T47D (cell line): ENCODE measurements at regions not wholly inside any gene's neighbourhood (a gene's known extent, or its start where the extent isn't known, plus 50 kb on each side); places are given as distances from the start of the nearest gene placed in this dataset.
"Not testable (repeated sequence)": the region's sequence is repeated elsewhere in the genome, so short reads cannot be mapped to it uniquely, and the experiment has no call there.

Experiments used
- DNase-seq, 2 experiments: peaks; one replicate each; pipeline versions ENCODE4 v3.0.0 to v3.0.0-alpha.2; 2011 to 2012; ENCODE audit warnings: low read depth in 1 of 2, low spot score in 1 of 2
- JUND ChIP-seq: IDR thresholded peaks from 2 replicates; pipeline ENCODE4 v1.6.1; 2012; ENCODE audit warnings: low read depth
- in situ Hi-C: cut with HindIII; loops from 2 replicates; pipeline ENCODE4 v1.10.0; 2016; ENCODE audit warnings: low sequenced_read_pairs, low pct_unique_long_range_greater_than_20kb

DNA sequence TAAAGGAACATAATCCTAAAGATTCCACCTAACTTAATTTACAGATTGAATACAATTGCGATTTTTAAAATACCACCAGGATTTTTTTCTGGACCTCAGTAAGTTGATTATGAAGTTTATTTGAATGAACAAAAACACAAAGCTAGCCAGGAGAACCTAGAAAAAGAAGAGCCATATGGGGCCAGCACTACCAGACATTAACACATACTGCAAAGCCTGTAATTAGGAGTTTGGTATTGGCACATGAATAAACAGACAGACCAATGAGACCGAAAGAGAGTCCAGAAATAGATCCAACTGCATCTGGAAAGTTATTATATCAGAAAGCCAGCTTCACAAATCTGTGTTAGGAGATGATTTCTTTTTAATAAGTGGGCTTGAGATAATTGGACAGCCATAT, 105.5 kb upstream of the CHST15 start:
- no peak for DNase-seq
- TF ChIP-seq JUND = no peak
- in situ Hi-C loops = no loop called here

DNA sequence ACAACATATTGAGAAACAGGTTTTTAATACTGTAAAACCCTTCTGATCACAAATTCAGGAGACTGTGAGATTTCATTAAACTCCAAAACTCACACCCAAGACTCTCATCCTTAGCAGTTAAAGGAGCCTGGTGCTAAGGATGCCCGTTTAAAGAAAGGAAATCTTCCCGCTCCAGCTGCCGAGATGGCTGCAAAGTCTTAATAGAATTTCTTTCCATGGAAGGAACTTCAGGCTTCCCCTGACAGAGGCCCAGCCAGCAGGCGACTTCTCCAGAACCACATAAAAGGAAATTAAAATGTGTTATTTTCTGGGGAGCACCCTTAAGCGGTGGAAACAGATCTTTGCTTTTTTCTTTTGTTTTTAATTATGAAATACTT, 104.7 kb upstream of the CHST15 start:
- TF ChIP-seq JUND = no peak
- in situ Hi-C loops = no loop called here
- DNase-seq = no peak

DNA sequence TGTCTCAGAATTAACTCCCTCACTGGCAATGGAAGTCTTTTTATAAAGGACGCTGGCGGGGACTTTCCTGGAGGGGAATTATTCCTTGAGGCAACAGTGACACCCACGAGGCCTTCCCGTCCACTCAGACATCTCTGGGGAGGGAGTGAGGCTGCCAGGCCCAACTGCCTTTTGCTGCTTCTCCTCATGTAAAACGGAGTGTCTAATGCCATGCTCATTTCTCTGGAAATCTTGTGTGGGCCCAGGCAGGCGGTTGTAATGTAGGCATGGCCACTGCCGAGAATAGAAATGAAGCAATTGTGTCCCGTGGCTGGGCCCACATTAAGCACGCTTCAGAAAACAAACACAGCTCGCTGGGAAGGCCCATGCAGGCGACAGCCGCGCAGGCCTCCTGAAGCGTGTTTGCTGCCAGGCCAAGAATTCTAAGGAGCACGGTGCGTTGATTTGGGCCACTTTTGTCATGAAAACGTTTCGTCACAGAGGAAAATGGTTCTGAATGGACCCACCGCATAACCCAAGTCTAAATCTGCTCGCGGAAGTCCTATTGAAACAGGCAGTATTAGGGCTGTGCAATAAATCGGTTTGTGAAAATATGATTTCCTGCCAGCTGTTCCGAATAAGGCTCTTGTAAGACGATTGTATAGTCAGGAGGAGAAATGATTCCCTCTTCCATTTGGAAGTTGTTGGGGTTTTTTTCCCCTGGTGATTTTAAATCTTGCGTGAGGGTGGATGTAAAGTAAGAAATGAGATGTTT, 104.2 kb upstream of the CHST15 start:
- no peak for DNase-seq
- TF ChIP-seq JUND = no peak
- in situ Hi-C loops = no loop called here

DNA sequence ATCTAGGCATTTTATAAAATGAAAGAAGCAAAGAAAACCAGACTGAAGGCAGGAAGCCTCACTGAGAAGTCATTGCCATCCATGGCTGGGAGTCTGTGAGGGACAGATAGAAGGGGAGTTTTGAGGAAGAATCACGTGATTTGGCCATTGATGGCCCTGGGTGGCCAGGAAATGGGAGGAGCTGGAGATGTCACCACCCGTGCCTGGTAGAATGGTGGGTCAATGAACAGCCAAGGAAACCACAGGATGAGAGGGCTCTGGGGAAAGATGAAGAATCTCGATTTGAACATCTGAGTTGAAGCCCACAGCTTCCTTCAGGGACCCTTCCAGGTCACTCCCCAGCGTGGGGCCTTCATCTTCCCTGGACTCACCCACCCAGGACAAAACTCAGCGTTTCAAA, 103.3 kb upstream of the CHST15 start:
- in situ Hi-C loops = no loop called here
- DNase-seq = no peak
- no peak for TF ChIP-seq JUND

DNA sequence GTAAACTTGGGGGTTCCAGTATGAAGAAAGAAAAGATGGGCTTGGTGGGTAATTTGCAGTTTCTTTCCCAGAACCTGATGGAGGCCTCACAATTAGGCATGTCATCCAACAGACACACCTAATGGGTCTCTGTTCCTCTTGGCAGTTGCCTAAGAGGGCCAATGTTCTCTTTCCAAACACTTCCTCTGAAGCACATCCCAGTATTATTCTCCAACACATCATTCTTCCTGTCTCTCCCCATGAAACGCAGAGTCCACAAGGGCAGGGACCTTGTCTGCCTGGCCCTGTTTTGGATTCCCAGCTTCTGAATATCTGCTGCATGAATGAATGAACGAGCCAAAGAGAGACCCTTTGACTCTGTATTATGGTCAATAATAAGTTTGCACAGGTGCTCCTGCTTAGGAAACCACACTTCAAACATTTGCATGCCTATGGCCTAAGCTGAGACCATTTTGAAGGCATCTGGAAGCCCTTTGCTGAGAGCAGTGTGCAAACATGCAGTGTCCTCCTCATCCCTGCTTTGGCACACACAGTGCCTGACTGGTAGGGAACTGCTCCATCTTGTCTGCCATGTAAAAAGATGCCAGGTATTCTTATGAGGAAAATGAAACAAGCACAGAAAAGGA, 100.9 kb upstream of the CHST15 start:
- no peak for TF ChIP-seq JUND
- in situ Hi-C loops = no loop called here
- DNase-seq = no peak

DNA sequence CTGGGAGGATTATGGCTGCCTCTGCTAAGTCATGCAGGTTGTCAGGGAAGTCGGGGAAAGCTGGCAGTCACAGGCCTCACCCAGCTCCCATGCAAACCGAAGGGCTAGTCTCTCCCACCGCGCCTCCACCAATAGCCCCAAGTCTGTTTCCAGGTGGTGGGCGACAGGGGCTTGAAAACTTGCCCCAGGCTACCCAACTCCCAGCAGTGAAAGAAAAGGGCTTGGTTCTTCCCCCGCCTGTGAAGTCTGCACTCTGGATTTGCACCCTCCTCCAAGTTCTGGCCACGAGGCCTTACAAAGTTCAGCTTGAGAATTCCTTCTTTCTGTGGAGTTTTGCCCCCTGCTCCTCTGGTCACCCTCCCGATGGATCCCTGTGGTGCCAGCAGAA, 99.9 kb upstream of the CHST15 start:
- TF ChIP-seq JUND = no peak
- no peak for DNase-seq
- in situ Hi-C loops = no loop called here

DNA sequence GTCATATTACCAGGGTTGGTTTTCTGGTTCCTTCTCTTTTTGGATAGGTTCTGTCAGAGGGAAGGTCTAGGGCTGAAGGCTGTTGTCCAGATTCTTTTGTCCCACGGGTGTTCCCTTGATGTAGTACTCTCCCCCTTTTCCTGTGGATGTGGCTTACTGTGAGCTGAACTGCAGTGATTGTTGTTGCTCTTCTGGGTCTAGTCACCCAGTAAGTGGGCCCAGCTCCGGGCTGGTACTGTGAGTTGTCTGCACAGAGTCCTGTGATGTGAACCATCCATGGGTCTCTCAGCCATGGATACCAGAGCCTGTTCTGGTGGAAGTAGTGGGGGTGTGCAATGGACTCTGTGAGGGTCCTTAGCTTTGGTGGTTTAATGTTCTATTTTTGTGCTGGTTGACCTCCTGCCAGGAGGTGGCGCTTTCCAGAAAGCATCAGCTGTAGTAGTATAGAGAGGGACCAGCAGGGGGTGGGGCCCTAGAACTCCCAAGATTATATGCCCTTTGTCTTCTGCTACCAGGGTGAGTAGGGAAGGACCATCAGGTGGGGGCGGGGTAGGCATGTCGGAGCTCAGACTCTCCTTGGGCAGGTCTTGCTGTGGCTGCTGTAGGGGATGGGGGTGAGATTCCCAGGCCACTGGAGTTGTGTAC, 99.4 kb upstream of the CHST15 start:
- in situ Hi-C loops, DNase-seq: not testable (repeated sequence)

DNA sequence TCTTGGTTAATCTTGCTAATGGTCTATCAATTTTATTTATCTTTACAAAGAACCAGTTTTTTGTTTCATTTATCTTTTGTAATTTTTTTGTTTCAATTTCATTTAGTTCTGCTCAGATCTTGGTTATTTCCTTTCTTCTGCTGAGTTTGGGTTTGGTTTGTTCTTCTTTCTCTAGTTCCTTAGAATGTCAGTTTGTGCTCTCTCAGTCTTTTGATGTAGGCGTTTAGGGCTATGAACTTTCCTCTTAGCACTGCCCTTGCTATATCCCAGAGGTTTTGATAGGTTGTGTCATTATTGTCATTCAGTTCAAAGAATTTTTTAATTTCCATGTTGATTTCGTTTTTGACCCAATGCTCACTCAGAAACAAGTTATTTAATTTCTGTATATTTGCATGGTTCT, 97.1 kb upstream of the CHST15 start:
- DNase-seq, in situ Hi-C loops: not testable (repeated sequence)

DNA sequence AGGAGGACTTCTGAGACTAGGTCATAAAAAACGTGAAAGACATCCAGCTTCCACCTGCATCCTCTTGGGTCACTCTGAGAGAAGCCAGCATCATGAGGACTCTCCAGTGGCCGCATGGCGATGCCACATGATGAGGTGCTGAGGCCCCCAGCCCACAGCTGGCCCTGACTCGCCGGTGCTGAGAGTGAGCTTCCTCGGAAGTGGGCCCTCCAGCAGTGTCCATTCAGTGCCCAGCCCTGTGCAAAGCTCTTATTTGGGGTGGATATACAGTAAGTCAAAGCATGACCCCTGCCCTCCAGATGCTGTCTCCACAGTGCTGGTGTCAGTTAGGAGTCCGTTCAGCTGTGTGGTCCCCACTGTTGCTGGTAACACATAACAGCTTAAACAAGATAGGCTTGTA, 93.6 kb upstream of the CHST15 start:
- TF ChIP-seq JUND = no peak
- no peak for DNase-seq
- in situ Hi-C loops = no loop called here

DNA sequence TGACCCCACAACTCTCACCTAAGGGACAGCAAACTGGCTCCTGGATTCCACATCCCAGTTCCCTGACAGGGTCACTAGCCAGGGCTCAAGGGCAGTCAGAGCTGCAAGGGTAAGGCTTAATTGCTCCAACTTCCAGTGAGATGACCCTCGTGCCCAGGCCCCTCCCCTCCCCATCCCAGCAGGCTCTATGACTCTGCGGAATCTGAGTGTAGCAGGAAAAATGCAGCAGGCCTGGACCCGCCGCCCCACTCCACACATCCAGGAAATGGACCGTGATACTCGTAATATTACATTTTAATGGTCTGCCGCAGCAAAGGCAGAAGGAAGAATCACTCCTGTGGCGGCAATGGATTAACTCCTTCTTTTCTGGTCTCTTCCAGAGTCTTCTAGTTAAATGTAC, 91.7 kb upstream of the CHST15 start:
- no peak for TF ChIP-seq JUND
- in situ Hi-C loops = no loop called here

DNA sequence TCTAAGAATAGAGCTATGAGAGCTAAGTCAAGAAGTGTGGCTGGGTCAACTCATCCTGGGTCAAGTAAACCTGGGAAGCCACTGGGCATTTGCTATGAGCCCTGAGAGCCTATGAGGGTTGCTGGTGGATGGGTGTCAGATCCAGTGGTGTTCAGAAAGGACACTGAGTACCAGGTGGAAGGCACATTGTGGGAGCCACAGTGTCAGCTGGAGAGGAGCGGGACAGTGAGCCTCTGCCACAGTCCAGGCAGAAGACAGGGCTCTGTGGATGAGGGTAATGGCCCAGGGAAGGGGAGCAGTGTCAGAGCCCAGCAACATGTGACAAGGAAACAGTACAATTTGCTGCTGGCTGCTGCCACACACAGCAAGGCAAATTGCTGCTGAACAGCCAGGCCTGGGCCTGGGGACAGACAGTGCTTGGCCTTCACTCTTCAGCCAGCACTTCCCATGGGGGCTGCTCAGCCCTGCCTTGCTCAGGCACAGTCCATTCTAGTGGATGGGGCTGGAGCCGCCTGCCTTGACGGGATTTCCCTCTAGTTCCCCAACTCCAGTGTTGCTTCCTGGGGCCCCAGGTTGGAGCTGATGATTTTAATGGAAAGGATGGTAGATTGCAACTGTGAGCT, 90.9 kb upstream of the CHST15 start:
- TF ChIP-seq JUND = no peak
- in situ Hi-C loops = no loop called here
- DNase-seq = no peak

More for the DNA sequence above, 91.7 kb upstream of the CHST15 start:
- no peak for DNase-seq

DNA sequence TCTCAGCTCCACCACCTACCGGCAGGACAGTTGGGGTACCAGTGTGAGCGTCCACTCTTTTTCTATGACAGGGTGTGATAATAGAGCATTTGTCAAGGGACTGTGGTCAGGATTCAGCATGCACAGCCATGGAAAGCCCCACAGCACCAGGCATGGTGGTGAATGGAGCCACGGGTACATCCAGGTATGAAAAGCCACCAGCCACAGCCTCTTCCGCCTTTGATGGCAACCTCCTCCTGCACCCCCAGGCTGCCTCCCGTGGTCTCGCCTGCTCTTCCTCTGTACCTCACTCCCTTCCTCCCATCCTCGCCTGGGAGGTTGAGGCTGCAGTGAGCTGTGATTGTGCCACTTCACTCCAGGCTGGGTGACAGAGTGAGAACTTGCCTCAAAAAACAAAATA, 90.2 kb upstream of the CHST15 start:
- in situ Hi-C loops = no loop called here

DNA sequence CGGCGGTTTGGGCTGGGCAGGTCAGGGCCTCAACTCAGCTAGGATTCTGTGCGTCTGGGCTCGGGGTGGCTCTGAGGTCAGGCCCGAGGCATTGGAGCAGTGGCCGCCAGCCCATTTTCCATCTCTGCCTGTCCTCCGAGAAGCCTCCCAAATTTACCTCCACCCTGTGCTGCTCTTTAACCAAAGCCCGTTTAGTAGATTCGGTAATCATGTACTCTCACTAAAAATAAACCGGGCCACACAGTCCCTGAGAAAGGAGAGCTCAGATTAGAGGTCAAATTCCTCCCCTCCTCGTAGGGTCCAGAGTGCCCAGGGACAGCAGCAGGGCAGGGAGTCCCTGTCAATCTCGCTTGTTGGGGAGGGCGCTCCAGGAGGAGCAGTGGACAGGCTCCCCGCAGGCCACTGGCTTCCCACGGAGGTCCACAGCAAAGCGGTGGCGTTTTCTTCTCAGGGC, 88.7 kb upstream of the CHST15 start:
- TF ChIP-seq JUND = no peak
- in situ Hi-C loops = no loop called here
- no peak for DNase-seq

More for the DNA sequence above, 90.2 kb upstream of the CHST15 start:
- no peak for DNase-seq
- TF ChIP-seq JUND = no peak
